HG03558 (cell line): ENCODE measurements at regions not wholly inside any gene's neighbourhood (a gene's known extent, or its start where the extent isn't known, plus 50 kb on each side); places are given as distances from the start of the nearest gene placed in this dataset.
"Not testable (repeated sequence)": the region's sequence is repeated elsewhere in the genome, so short reads cannot be mapped to it uniquely, and the experiment has no call there.

ENCODE experiments used
- ATAC-seq: cut with Tn5 transposase; IDR thresholded peaks from one replicate; pipeline ENCODE4 v1.9.1; 2021; ENCODE audit warnings: moderate number of reproducible peaks; ENCODE audit not compliant: unreplicated experiment; ENCODE audit errors: extremely low read depth

GRCh38 chr7:55743454-55743717 lies 119.2 kb downstream of the SEPTIN14 start:
- ATAC-seq, result not testable (repeated sequence)

- ATAC-seq, result not testable (repeated sequence)
Observed at GRCh38 chr7:55742651-55743453, 119.7 kb downstream of the SEPTIN14 start.

- ATAC-seq, result not testable (repeated sequence)
Observed at GRCh38 chr7:55741721-55742631, 120.6 kb downstream of the SEPTIN14 start.

DNA sequence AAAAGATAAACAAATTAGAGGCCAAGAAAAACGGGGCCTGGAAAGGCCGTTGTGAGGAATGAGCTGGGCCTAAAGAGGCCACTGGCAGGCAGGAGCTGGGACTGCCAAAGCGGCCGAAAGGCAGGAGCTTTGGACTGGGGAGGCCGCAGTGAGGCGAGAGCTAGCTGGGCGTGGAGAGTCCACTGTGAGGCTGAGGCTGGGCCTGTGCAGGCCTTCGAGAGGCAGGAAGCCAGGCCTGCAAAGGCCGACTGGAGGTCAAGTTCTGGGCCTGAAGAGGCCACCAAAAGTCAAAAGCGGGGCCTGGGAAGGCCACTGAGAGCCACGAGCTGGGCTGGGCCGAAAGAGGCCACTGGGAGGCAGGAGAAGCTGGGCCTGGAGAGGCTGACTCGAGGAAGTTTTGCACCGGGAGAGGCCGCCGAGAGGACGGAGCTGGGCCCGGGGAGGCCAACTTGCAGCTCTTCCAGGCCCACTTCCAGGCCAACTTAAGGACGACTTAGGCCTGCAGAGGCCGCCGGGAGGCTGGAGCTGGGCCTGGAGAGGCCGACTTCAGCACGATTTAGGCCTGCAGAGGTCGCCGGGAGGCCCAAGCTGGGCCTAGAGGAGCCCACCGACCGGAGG lies 121.8 kb downstream of the SEPTIN14 start:
- ATAC-seq, result not testable (repeated sequence)

GRCh38 chr7:55740053-55740452 lies 122.5 kb downstream of the SEPTIN14 start:
- not testable (repeated sequence) for ATAC-seq

- not testable (repeated sequence) for ATAC-seq
Observed at GRCh38 chr7:55736641-55737221, 125.8 kb downstream of the SEPTIN14 start.

DNA sequence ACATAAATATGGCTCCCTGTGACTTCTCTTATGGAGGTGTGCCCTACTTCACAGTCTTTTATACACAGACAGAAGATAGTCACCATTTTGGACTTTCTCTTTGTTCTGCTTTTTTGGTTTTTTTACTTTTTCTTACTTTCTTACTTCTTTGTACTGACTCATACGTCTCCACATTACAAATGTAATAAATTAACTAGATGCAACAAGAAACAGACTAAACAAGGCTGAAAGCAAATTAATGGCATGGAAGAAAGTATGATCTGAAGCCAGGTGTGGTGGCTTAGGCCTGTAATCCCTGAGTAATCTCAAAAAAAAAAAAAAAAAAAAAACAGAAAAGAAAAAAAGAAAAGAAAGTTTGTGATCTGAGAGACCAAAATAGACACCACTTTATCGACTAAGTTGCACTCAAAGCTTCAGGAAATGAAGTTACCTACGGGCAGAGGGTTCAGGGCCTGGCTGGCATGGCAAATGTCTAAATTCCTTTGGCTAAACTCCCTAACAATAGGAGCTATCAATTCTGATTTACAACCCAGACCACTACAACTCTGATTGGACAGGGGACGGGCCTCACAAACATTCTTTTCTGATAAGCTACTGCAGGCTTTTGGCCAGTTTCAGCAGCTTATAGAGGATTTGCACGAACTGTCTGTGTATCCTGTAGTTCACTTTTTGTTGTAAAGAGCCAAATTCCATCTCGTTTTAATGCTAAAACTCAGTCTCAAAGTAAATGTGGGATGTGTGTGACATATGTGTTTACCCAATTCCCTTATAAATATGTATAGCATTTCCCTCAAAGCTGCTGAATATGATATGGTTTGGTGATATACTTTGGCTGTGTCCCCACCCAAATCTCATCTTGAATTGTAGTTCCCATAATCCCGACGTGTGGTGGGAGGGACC lies 129.1 kb downstream of the SEPTIN14 start:
- no peak for ATAC-seq

DNA sequence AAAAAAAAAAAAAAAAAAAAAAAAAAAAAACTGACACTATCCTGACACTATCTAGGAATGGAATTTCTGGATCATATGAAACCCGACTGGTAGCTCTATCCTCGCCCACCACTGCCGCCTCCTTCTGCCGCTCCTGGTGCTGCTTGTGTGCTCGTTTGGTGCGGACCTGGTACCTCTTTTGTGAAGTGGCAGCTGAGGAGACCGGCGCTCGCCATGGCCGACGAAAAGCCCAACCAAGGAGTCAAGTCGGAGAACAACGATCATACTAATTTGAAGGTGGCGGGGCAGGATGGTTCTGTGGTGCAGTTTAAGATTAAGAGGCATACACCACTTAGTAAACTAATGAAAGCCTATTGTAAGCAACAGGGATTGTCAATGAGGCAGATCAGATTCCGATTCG lies 130.6 kb downstream of the SEPTIN14 start:
- ATAC-seq, result no peak

- no peak for ATAC-seq
Observed at GRCh38 chr7:55730197-55730596, 132.4 kb downstream of the SEPTIN14 start.

- ATAC-seq, result no peak
Observed at GRCh38 chr7:55723621-55723941, 139.0 kb downstream of the SEPTIN14 start.

- peak; percentile 90 for ATAC-seq
Observed at GRCh38 chr7:55722874-55723620, 139.5 kb downstream of the SEPTIN14 start.

- ATAC-seq, result not testable (repeated sequence)
Observed at GRCh38 chr7:55721004-55721403, 141.5 kb downstream of the SEPTIN14 start.

- not testable (repeated sequence) for ATAC-seq
Observed at GRCh38 chr7:55715247-55715867, 143.1 kb upstream of the VOPP1 start.

- ATAC-seq, result not testable (repeated sequence)
Observed at GRCh38 chr7:55714370-55714769, 142.1 kb upstream of the VOPP1 start.

DNA sequence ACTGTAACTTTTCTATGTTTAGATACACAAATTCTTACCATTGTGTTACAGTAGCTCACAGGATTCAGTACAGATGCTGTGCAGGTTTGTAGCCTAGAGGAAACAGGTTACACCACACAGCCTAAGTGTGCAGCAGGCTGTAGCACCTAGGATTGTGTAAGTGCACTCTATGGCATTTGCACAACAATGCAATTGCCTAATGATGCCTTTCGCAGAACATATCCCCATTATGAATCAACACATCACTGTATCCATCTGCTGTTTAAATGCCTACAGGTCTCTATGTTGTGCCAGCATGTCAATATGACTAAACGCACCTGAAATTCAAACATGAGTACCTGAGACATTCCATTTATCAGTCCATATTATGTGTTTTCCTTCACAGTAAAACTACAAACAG lies 138.0 kb upstream of the VOPP1 start:
- not testable (repeated sequence) for ATAC-seq

DNA sequence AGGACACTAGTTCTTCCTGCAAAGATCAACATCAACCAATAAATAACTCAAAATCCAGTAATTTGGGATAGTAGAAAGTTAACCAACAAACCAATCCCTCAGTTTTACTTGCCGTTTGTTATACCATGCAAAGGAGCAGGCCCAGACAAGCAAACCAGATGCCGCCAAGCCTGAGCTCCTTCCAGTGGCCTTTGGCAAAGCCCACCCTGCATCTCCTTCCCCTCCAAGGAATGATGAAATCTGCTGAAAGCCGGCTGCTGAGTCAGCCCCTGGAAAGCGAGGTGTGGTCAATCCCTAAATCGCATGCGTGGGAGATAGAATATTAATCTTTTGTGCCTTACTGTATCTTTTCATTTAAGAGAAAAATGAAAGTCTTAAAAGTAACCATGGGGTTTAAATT lies 135.7 kb upstream of the VOPP1 start:
- not testable (repeated sequence) for ATAC-seq

DNA sequence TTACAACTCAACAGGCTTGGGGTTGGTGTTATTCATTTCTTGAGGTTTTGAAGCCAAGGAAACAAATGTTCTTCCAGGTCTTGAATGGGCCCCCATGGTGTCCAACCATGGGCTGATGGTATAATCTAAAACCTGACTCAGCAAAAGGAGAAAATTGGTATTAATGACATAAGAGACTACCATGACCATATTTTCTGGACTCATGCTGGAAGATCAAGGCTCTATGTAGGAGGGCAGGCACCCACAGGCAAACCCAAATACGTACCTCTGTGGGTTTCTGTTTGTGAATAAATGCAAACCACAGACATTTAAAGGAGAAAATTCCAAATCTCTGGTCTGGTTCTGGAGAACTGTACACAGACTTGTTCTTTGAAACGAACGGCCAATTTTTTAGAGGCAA lies 135.1 kb upstream of the VOPP1 start:
- ATAC-seq, result not testable (repeated sequence)

- not testable (repeated sequence) for ATAC-seq
Observed at GRCh38 chr7:55706451-55707195, 134.3 kb upstream of the VOPP1 start.
